Germinal center (tissue), 1 donor: ENCODE measurements at regions not wholly inside any gene's neighbourhood (a gene's known extent, or its start where the extent isn't known, plus 50 kb on each side); places are given as distances from the start of the nearest gene placed in this dataset.
"Not testable (repeated sequence)": the region's sequence is repeated elsewhere in the genome, so short reads cannot be mapped to it uniquely, and the experiment has no call there.

Source experiments
- DNase-seq: peaks from one replicate; pipeline ENCODE4 v3.0.0; 2012; ENCODE audit warnings: mixed read lengths, low spot score

- no peak for DNase-seq
Observed at GRCh38 chr13:83471011-83471410, 411.3 kb downstream of the SLITRK1 start.

GRCh38 chr13:83470133-83470797 is 412.0 kb downstream of the SLITRK1 start:
- no peak for DNase-seq

- DNase-seq: no peak
Observed at GRCh38 chr13:83453723-83454122, 428.6 kb downstream of the SLITRK1 start.

GRCh38 chr13:83453300-83453699 is 429.0 kb downstream of the SLITRK1 start:
- DNase-seq: no peak

- DNase-seq: no peak
Observed at GRCh38 chr13:83452292-83452950, 429.9 kb downstream of the SLITRK1 start.

GRCh38 chr13:83450591-83450990 is 431.7 kb downstream of the SLITRK1 start:
- DNase-seq: no peak

- no peak for DNase-seq
Observed at GRCh38 chr13:83449668-83450395, 432.4 kb downstream of the SLITRK1 start.

GRCh38 chr13:83440465-83440864 is 441.8 kb downstream of the SLITRK1 start:
- no peak for DNase-seq

- not testable (repeated sequence) for DNase-seq
Observed at GRCh38 chr13:83439464-83439863, 442.8 kb downstream of the SLITRK1 start.

- no peak for DNase-seq
Observed at GRCh38 chr13:83423861-83424260, 458.4 kb downstream of the SLITRK1 start.

- DNase-seq: no peak
Observed at GRCh38 chr13:83423381-83423780, 458.9 kb downstream of the SLITRK1 start.

- DNase-seq: no peak
Observed at GRCh38 chr13:83414393-83414792, 467.9 kb downstream of the SLITRK1 start.

- no peak for DNase-seq
Observed at GRCh38 chr13:83386609-83387008, 495.7 kb downstream of the SLITRK1 start.

- DNase-seq: no peak
Observed at GRCh38 chr13:83378908-83379307, 503.4 kb downstream of the SLITRK1 start.

- no peak for DNase-seq
Observed at GRCh38 chr13:83377491-83377890, 504.8 kb downstream of the SLITRK1 start.

GRCh38 chr13:83372786-83373185 is 509.5 kb downstream of the SLITRK1 start:
- DNase-seq: no peak

GRCh38 chr13:83365723-83366122 is 516.6 kb downstream of the SLITRK1 start:
- no peak for DNase-seq

GRCh38 chr13:83355041-83355440 is 527.2 kb downstream of the SLITRK1 start:
- DNase-seq: no peak

- no peak for DNase-seq
Observed at GRCh38 chr13:83352391-83352790, 529.9 kb downstream of the SLITRK1 start.

- no peak for DNase-seq
Observed at GRCh38 chr13:83350569-83350968, 531.7 kb downstream of the SLITRK1 start.

GRCh38 chr13:83344518-83344917 is 537.8 kb downstream of the SLITRK1 start:
- DNase-seq: no peak

- DNase-seq: no peak
Observed at GRCh38 chr13:83340170-83340569, 542.1 kb downstream of the SLITRK1 start.
